ENCODE measurements at regions not wholly inside any gene's neighbourhood (a gene's known extent, or its start where the extent isn't known, plus 50 kb on each side); places are given as distances from the start of the nearest gene placed in this dataset.

- TF ChIP-seq CTCF (IDR thresholded peaks at IDR 0.05) (no peak), POLR2A (IDR thresholded peaks at IDR 0.05) (no peak), EP300 (IDR thresholded peaks at IDR 0.05) (no peak)
- peaks cover 0 to 5% of the 10 kb centered on the region in 2 donors for H3K9me3 ChIP-seq
- no peak for DNase-seq
- no peak overlapping the region for H3K4me3 ChIP-seq
- H3K27ac ChIP-seq: no peak overlapping the region
- intact Hi-C loops (cut with DNase I): no loop called here
- no peaks in the 10 kb centered on the region for H3K4me1 ChIP-seq (ENCODE audit: insufficient read depth)
- no peaks in the 10 kb centered on the region for H3K36me3 ChIP-seq
- H3K27me3 ChIP-seq: no peaks in the 10 kb centered on the region
- WGBS, 3 donors: 80 to 93% (median 86%) methylated on average over 3 of the region's 3 CpGs
Observed at GRCh38 chr11:101211407-101211975, 81.9 kb upstream of the PGR start.

- DNase-seq: no peak
- no peaks in the 10 kb centered on the region for H3K36me3 ChIP-seq
- no peak for TF ChIP-seq EP300 (IDR thresholded peaks at IDR 0.05)
- no peak for TF ChIP-seq CTCF (IDR thresholded peaks at IDR 0.05)
- H3K4me1 ChIP-seq (ENCODE audit: insufficient read depth): no peaks in the 10 kb centered on the region
- H3K9me3 ChIP-seq: peaks cover 0 to 6% of the 10 kb centered on the region in 2 donors
- H3K27me3 ChIP-seq: no peaks in the 10 kb centered on the region
- no peak overlapping the region for H3K27ac ChIP-seq
- intact Hi-C loops (cut with DNase I): no loop called here
- no peak overlapping the region for H3K4me3 ChIP-seq
Observed at GRCh38 chr11:101202614-101203013, 73.0 kb upstream of the PGR start.

GRCh38 chr11:101199416-101199815 lies 69.8 kb upstream of the PGR start:
- Histone ChIP-seq H3K27ac (no peak overlapping the region), H3K36me3 (no peaks in the 10 kb centered on the region), H3K4me1 (ENCODE audit: insufficient read depth) (no peaks in the 10 kb centered on the region), H3K4me3 (no peak overlapping the region), H3K9me3 (peaks cover 0 to 3% of the 10 kb centered on the region in 2 donors), H3K27me3 (no peaks in the 10 kb centered on the region)
- DNase-seq: no peak
- WGBS, 3 donors: 85 to 92% (median 86%) methylated on average over 2 of the region's 2 CpGs
- intact Hi-C loops (cut with DNase I): no loop called here
- TF ChIP-seq CTCF (IDR thresholded peaks at IDR 0.05) (no peak), POLR2A (IDR thresholded peaks at IDR 0.05) (no peak), EP300 (IDR thresholded peaks at IDR 0.05) (no peak)

- H3K27ac ChIP-seq: no peak overlapping the region
Observed at GRCh38 chr11:101195294-101195693, 65.7 kb upstream of the PGR start.

More at GRCh38 chr11:101195294-101195693, 65.7 kb upstream of the PGR start:
- TF ChIP-seq POLR2A (IDR thresholded peaks at IDR 0.05) (no peak), CTCF (IDR thresholded peaks at IDR 0.05) (no peak), EP300 (IDR thresholded peaks at IDR 0.05) (no peak)
- WGBS, 3 donors: 61 to 86% (median 75%) methylated on average over 2 of the region's 2 CpGs
- H3K4me1 ChIP-seq (ENCODE audit: insufficient read depth): no peaks in the 10 kb centered on the region
- intact Hi-C loops (cut with DNase I): no loop called here
- no peak for DNase-seq
- no peaks in the 10 kb centered on the region for H3K36me3 ChIP-seq
- H3K4me3 ChIP-seq: no peak overlapping the region
- no peaks in the 10 kb centered on the region for H3K9me3 ChIP-seq
- H3K27me3 ChIP-seq: no peaks in the 10 kb centered on the region

Data from ovary (tissue), 7 donors.